Stimulated activated CD8-positive, alpha-beta memory T cell treated with anti-CD3 and anti-CD28 coated beads, Interleukin-12 subunit alpha, Interleukin-12 subunit beta, amount 100 ng/mL, for 24 hours (primary cell): ENCODE measurements at regions not wholly inside any gene's neighbourhood (a gene's known extent, or its start where the extent isn't known, plus 50 kb on each side); places are given as distances from the start of the nearest gene placed in this dataset.

Experiments
- DNase-seq: peaks from one replicate; pipeline ENCODE4 v3.0.0-alpha.2; 2020; ENCODE audit errors: extremely low read depth

- no peak for DNase-seq
Measured at GRCh38 chr11:112899235-112900006, 61.8 kb upstream of the NCAM1 start.

DNA sequence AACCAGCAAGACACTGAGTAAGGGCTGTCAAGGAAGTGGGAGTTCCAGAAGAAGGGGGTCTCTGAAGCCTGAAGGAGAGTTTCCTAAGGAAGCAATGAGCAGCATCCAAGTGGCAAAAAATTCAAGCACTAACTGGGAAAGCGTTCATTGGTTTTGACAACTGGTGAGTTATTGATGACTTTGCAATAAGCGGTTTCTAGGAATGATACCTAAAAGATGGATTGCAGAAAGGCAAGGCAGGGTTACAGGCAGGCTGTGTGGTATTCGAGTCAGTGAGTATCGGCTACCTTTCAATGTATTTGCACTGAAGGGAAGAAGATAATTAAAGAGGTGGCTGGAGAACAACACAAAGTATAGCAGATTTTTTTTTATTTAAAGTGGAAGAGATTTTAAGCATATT is 59.3 kb upstream of the NCAM1 start:
- no peak for DNase-seq

DNA sequence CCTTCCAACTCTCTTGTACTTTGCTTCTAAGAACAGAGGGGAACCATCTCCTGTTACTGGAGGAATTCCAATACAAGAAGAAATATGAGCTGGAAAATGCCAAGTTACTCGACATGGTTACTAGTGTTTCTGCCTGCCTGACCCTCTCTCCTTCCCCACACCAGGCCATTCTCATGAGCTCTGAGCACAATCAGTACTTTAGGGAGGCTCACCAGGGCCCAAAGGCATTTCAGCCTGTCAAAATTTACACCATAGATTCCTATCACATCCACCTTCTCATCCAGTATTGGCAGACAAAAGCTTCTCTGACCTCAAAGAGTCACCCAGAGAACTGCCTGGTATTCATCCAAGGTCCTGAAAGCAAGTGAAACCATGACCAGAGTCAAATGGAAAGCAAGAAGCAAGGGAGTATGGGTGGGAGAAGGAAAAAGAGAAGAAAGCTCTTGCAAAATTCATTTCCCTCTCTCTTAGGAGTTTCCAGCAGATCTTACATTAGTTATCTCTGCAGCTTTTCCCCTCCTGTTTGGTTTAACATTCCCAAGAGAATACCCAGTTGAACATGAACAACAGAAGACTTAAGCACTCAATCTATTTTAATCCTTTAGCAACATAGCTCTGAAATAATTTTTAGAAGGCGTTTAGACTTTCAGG is 58.7 kb upstream of the NCAM1 start:
- no peak for DNase-seq

DNA sequence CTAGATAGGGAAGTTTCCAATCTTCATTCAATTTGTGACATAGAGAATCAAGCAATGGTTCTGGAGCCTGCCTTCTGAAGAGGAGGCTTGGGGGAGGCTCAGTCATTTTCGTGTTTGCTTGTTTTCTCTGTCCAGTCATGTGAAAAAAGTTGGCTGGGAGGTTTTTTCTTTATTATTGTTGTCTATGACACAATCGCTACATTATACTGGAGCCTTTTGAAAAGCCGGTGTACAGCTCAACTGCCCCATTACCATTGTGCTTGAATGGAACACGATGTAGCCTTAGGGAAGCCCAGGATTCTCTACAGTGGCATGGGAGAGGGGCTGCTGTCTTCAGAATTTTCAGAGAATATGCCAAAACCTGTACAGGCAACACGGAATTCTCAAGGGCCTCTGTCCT is 57.9 kb upstream of the NCAM1 start:
- no peak for DNase-seq

DNA sequence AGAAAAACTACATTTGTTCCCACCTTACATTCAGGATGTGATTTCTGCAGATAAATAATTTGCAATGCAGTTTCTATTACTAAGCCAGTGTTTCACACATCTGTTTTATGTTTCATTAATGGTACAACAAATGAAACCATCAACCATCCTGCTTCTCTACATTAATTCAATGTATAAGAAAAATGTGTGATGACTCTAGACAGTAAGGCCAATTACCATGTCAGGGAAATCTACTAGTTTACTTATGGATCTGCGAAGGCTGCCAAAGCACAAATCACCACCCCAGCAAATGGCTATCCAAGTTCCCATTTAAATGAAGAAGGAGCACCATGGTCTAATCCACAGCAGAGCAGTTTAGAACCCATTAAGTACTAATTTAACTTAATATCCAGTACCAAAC is 50.1 kb upstream of the NCAM1 start:
- DNase-seq: no peak
